Loucy (cell line): ENCODE measurements at regions not wholly inside any gene's neighbourhood (a gene's known extent, or its start where the extent isn't known, plus 50 kb on each side); places are given as distances from the start of the nearest gene placed in this dataset.

Source experiments
- H2AFZ ChIP-seq: fragments of 200-600 bp; sonication (generic); 2 replicates; pipeline ENCODE4 v1.6.0; 2016; ENCODE audit warnings: antibody characterized with exemption, mild to moderate bottlenecking, low read length, moderate library complexity
- H3F3A ChIP-seq: fragments of 200-600 bp; 2 replicates; pipeline ENCODE4 v1.6.0; 2016; ENCODE audit warnings: antibody characterized with exemption, low read depth, mild to moderate bottlenecking
- H3K27me3 ChIP-seq: fragments of 200-600 bp; sonication (generic); 2 replicates; pipeline ENCODE4 v1.6.1; 2014; ENCODE audit warnings: low read length, mild to moderate bottlenecking; ENCODE audit not compliant: insufficient read depth, poor library complexity, severe bottlenecking
- H3K36me3 ChIP-seq: fragments of 200-600 bp; sonication (generic); 2 replicates; pipeline ENCODE4 v1.6.1; 2016; ENCODE audit warnings: low read length; ENCODE audit not compliant: insufficient read depth
- H3K4me1 ChIP-seq: fragments of 200-600 bp; sonication (generic); 2 replicates; pipeline ENCODE4 v1.5.1; 2014; ENCODE audit warnings: low read length, mild to moderate bottlenecking; ENCODE audit not compliant: insufficient read depth, poor library complexity, severe bottlenecking
- H3K4me2 ChIP-seq: fragments of 200-600 bp; sonication (generic); 2 replicates; pipeline ENCODE4 v1.6.0; 2014; ENCODE audit warnings: antibody characterized with exemption, low read length, low read depth, mild to moderate bottlenecking; ENCODE audit not compliant: poor library complexity, severe bottlenecking
- H3K4me3 ChIP-seq: fragments of 200-600 bp; sonication (generic); 2 replicates; pipeline ENCODE4 v1.5.1; 2014; ENCODE audit warnings: low read length, mild to moderate bottlenecking, mixed read lengths; ENCODE audit not compliant: poor library complexity, severe bottlenecking
- H3K79me2 ChIP-seq: fragments of 200-600 bp; sonication (generic); 2 replicates; pipeline ENCODE4 v1.6.1; 2014; ENCODE audit warnings: low read length; ENCODE audit not compliant: insufficient read depth
- H3K9ac ChIP-seq: fragments of 200-600 bp; sonication (generic); 2 replicates; pipeline ENCODE4 v1.6.0; 2014; ENCODE audit warnings: mild to moderate bottlenecking, low read depth, low read length, moderate library complexity; ENCODE audit not compliant: poor library complexity, severe bottlenecking
- H3K9me2 ChIP-seq: fragments of 200-600 bp; sonication (generic); replicated peaks from 2 replicates; pipeline ENCODE4 v1.6.1; 2016; ENCODE audit warnings: low read depth, low read length, mixed read lengths
- H3K9me3 ChIP-seq: fragments of 200-600 bp; sonication (generic); 2 replicates; pipeline ENCODE4 v1.6.1; 2014; ENCODE audit warnings: mild to moderate bottlenecking, antibody characterized with exemption, low read length, low read depth; ENCODE audit not compliant: insufficient read depth
- H4K20me1 ChIP-seq: fragments of 200-600 bp; sonication (generic); 2 replicates; pipeline ENCODE4 v1.6.0; 2014; ENCODE audit warnings: antibody characterized with exemption, low read length, mild to moderate bottlenecking; ENCODE audit not compliant: insufficient read depth, poor library complexity, severe bottlenecking
- EZH2phosphoT487 ChIP-seq: fragments of 200-600 bp; IDR thresholded peaks from 2 replicates; pipeline ENCODE4 v1.6.1; 2018; ENCODE audit warnings: antibody characterized with exemption, mild to moderate bottlenecking, moderate library complexity, borderline replicate concordance
- TF ChIP-seq, protein P1 (sequence below): fragments of 200-600 bp; sonication (generic); conservative IDR thresholded peaks from 2 replicates; pipeline ENCODE4 v1.5.1; 2014; ENCODE audit warnings: mild to moderate bottlenecking, antibody characterized with exemption, low read length

DNA sequence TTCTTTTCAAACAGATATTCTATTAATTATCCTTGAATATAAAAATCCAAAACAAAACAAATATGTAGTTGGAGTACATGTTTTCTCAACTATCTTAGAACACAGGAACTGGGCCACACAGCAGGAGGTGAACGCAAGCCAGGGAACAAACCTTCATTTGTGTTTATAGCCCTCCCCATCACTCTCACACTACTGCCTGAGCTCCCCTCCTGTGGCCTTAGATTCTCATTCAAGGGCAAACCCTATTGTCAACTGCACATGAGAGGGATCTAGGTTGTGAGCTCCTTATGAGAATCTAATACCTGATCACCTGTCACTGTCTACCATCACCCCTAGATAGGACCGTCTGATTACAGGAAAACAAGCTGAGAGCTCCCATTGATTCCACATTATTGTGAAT is 427.1 kb upstream of the PRR20A start:
- no peaks in the 10 kb centered on the region for H3K27me3 ChIP-seq
- TF ChIP-seq, protein P1, sequence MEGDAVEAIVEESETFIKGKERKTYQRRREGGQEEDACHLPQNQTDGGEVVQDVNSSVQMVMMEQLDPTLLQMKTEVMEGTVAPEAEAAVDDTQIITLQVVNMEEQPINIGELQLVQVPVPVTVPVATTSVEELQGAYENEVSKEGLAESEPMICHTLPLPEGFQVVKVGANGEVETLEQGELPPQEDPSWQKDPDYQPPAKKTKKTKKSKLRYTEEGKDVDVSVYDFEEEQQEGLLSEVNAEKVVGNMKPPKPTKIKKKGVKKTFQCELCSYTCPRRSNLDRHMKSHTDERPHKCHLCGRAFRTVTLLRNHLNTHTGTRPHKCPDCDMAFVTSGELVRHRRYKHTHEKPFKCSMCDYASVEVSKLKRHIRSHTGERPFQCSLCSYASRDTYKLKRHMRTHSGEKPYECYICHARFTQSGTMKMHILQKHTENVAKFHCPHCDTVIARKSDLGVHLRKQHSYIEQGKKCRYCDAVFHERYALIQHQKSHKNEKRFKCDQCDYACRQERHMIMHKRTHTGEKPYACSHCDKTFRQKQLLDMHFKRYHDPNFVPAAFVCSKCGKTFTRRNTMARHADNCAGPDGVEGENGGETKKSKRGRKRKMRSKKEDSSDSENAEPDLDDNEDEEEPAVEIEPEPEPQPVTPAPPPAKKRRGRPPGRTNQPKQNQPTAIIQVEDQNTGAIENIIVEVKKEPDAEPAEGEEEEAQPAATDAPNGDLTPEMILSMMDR, result no peak
- TF ChIP-seq EZH2phosphoT487, result no peak
- no peaks in the 10 kb centered on the region for H3K79me2 ChIP-seq
- H3K9me2 ChIP-seq, result no peaks in the 10 kb centered on the region
- H3K4me3 ChIP-seq, result no peak overlapping the region
- H3K4me2 ChIP-seq, result no peak overlapping the region
- H2AFZ ChIP-seq, result no peak overlapping the region
- H3K9me3 ChIP-seq, result no peaks in the 10 kb centered on the region
- H4K20me1 ChIP-seq, result no peaks in the 10 kb centered on the region
- no peaks in the 10 kb centered on the region for H3K36me3 ChIP-seq
- H3K4me1 ChIP-seq, result no peaks in the 10 kb centered on the region
- H3K9ac ChIP-seq, result no peak overlapping the region
- no peaks in the 10 kb centered on the region for H3F3A ChIP-seq

DNA sequence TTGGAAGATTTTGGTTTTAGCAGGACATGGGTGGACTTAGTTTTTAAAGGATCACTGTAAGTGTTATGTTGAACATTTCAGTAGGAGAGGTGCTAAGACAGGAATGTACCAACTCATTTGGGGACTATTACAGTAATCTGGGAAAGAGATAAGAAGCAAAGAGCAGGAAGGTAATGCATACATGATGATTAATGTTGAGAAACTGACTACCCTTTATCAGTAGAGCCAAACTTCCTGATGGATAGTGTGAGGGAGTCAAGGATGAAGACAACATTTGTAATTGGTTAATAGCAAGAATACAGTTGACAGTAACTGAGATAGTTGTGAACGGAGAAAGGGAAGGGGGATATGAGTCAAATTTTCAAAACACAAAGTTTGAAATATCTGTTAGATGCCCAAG is 421.9 kb upstream of the PRR20A start:
- no peaks in the 10 kb centered on the region for H3K9me2 ChIP-seq
- no peaks in the 10 kb centered on the region for H3K27me3 ChIP-seq
- no peaks in the 10 kb centered on the region for H4K20me1 ChIP-seq
- no peak overlapping the region for H2AFZ ChIP-seq
- H3K9me3 ChIP-seq, result no peaks in the 10 kb centered on the region
- no peak for TF ChIP-seq EZH2phosphoT487
- TF ChIP-seq, protein P1, result no peak
- no peak overlapping the region for H3K4me3 ChIP-seq
- no peaks in the 10 kb centered on the region for H3K36me3 ChIP-seq
- H3K4me2 ChIP-seq, result no peak overlapping the region
- no peaks in the 10 kb centered on the region for H3K4me1 ChIP-seq
- no peak overlapping the region for H3K9ac ChIP-seq
- H3F3A ChIP-seq, result no peaks in the 10 kb centered on the region
- no peaks in the 10 kb centered on the region for H3K79me2 ChIP-seq

DNA sequence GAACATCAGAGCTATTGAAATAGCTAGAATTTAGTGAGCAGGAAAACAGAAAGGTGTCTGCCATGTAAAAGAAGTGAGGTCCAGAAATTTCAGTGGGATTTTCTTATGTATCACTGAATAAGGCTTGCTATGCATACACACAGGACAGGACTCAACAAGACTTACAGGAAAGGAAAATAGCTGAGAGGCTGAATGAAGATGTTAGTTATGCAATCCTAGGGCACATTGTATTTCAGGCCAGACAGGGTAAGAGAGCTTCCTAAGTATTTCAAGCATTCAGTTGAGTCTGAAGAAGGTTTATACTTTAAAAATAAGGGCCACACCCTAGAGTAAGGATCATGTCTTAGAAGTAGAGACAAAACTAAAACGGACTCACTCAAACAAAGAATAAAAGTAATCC is 419.9 kb upstream of the PRR20A start:
- H3K4me2 ChIP-seq, result no peak overlapping the region
- H2AFZ ChIP-seq, result no peak overlapping the region
- H3K9me3 ChIP-seq, result no peaks in the 10 kb centered on the region
- no peak for TF ChIP-seq EZH2phosphoT487
- TF ChIP-seq, protein P1, result no peak
- H4K20me1 ChIP-seq, result no peaks in the 10 kb centered on the region
- no peak overlapping the region for H3K4me3 ChIP-seq
- H3K9me2 ChIP-seq, result no peaks in the 10 kb centered on the region
- H3K27me3 ChIP-seq, result no peaks in the 10 kb centered on the region
- no peaks in the 10 kb centered on the region for H3K79me2 ChIP-seq
- H3F3A ChIP-seq, result no peaks in the 10 kb centered on the region
- no peak overlapping the region for H3K9ac ChIP-seq
- H3K4me1 ChIP-seq, result no peaks in the 10 kb centered on the region
- no peaks in the 10 kb centered on the region for H3K36me3 ChIP-seq
